Endothelial cell of umbilical vein (primary cell): ENCODE measurements at regions not wholly inside any gene's neighbourhood (a gene's known extent, or its start where the extent isn't known, plus 50 kb on each side); places are given as distances from the start of the nearest gene placed in this dataset.

ENCODE experiments used
- BruUV-seq: library from RNA; stranded (reverse); fragments of 400-500 nt; replicated peaks from 2 replicates; lab custom pipeline; 2021; lab: Mats Ljungman, UMichigan
- CTCF ChIA-PET: fragments of 300-600, 350-600 bp; sonication (Branson Sonifier 250); formaldehyde crosslinking; loops from one replicate; lab custom pipeline; 2021; ENCODE audit warnings: antibody characterized with exemption, inconsistent platforms; lab: Charles Lee
- POLR2A ChIA-PET: fragments of 300-600, 350-600 bp; sonication (Branson Sonifier 250); formaldehyde crosslinking; loops from one replicate; lab custom pipeline; 2021; ENCODE audit warnings: antibody characterized with exemption, inconsistent platforms; lab: Charles Lee
- DNase-seq: peaks from one replicate; pipeline ENCODE4 v3.0.0-alpha.2; 2011; ENCODE audit warnings: low read depth, low spot score
- FAIRE-seq: peaks from 2 replicates; lab custom pipeline; 2011; peaks lifted over from hg19 to GRCh38; lab: Jason Lieb, UNC
- H2AFZ ChIP-seq: 2 replicates; pipeline ENCODE4 v1.6.0; 2012; ENCODE audit warnings: low read depth, low read length, control low read depth, inconsistent platforms
- H3K27ac ChIP-seq: 2 replicates; pipeline ENCODE4 v1.5.1; 2011; ENCODE audit warnings: low read depth, mild to moderate bottlenecking, control low read depth, low read length, moderate library complexity; ENCODE audit not compliant: insufficient read depth
- H3K27me3 ChIP-seq, 2 experiments: 2 replicates each; pipeline versions ENCODE4 v1.6.0 to v1.6.1; 2011; ENCODE audit warnings: low read length in 2 of 2, mixed read lengths in 1 of 2; ENCODE audit not compliant: control insufficient read depth in 2 of 2, insufficient read depth in 2 of 2
- H3K36me3 ChIP-seq, 2 experiments: 2 replicates in 1 of 2; 3 replicates in 1 of 2; pipeline ENCODE4 v1.5.1; 2011; ENCODE audit warnings: low read length in 2 of 2, mild to moderate bottlenecking in 1 of 2, moderate library complexity in 1 of 2; ENCODE audit not compliant: control insufficient read depth in 2 of 2, insufficient read depth in 2 of 2; ENCODE audit errors: extremely low read depth in 1 of 2
- H3K4me1 ChIP-seq: 3 replicates; pipeline ENCODE4 v1.5.1; 2011; ENCODE audit warnings: mild to moderate bottlenecking, low read length; ENCODE audit not compliant: control insufficient read depth, insufficient read depth; ENCODE audit errors: extremely low read depth
- H3K4me2 ChIP-seq: 2 replicates; pipeline ENCODE4 v1.6.1; 2011; ENCODE audit warnings: low read length, control low read depth, mixed read lengths; ENCODE audit not compliant: insufficient read depth
- H3K4me3 ChIP-seq, 3 experiments: fragments of 200-600 bp in 1 of 3; sonication (generic), shearing (Covaris generic) in 1 of 3; replicated peaks in 1 of 3; 2 replicates each; pipeline ENCODE4 v1.5.1; 2011 to 2016; ENCODE audit warnings: control low read depth in 3 of 3, low read length in 3 of 3, mild to moderate bottlenecking in 2 of 3, inconsistent platforms in 1 of 3, low read depth in 1 of 3, moderate library complexity in 1 of 3; ENCODE audit not compliant: insufficient read depth in 1 of 3
- H3K79me2 ChIP-seq: 2 replicates; pipeline ENCODE4 v1.6.0; 2012; ENCODE audit warnings: low read length, inconsistent platforms; ENCODE audit not compliant: control insufficient read depth, insufficient read depth
- H3K9ac ChIP-seq: replicated peaks from 2 replicates; pipeline ENCODE3; 2011; ENCODE audit warnings: low read length, control low read depth; ENCODE audit not compliant: insufficient read depth; ENCODE audit errors: extremely low read depth
- H3K9me1 ChIP-seq: replicated peaks from 3 replicates; pipeline ENCODE4 v1.6.0; 2011; ENCODE audit warnings: mild to moderate bottlenecking, low read length; ENCODE audit not compliant: control insufficient read depth, insufficient read depth; ENCODE audit errors: extremely low read depth
- H3K9me3 ChIP-seq: replicated peaks from 2 replicates; pipeline ENCODE4 v1.5.1; 2012; ENCODE audit warnings: low read length, inconsistent platforms; ENCODE audit not compliant: control insufficient read depth, insufficient read depth
- H4K20me1 ChIP-seq: replicated peaks from 2 replicates; pipeline ENCODE3; 2011; ENCODE audit warnings: mild to moderate bottlenecking, low read length; ENCODE audit not compliant: control insufficient read depth, insufficient read depth; ENCODE audit errors: extremely low read depth
- CTCF ChIP-seq, 2 donors: IDR thresholded peaks; 1 replicate in 1 of 2; 2 replicates in 1 of 2; pipeline ENCODE4 v1.5.1; 2011; ENCODE audit warnings: low read length in 2 of 2, mild to moderate bottlenecking in 2 of 2, moderate library complexity in 2 of 2, control low read depth in 1 of 2, inconsistent platforms in 1 of 2, low read depth in 1 of 2; ENCODE audit not compliant: insufficient read depth in 1 of 2; ENCODE audit errors: extremely low read depth in 1 of 2
- EZH2 ChIP-seq: IDR thresholded peaks from 2 replicates; pipeline ENCODE4 v1.6.1; 2012; ENCODE audit warnings: borderline replicate concordance, low read depth, mild to moderate bottlenecking, moderate library complexity, low read length, inconsistent platforms; ENCODE audit not compliant: severe bottlenecking
- FOS ChIP-seq: IDR thresholded peaks from 2 replicates; pipeline ENCODE4 v1.6.1; 2011; ENCODE audit warnings: mild to moderate bottlenecking, low read length, moderate library complexity, borderline replicate concordance; ENCODE audit not compliant: insufficient read depth
- GATA2 ChIP-seq: IDR thresholded peaks from 2 replicates; pipeline ENCODE4 v1.7.0; 2011; ENCODE audit warnings: low read depth, mild to moderate bottlenecking, moderate library complexity, mixed read lengths, low read length; ENCODE audit not compliant: insufficient read length, insufficient read depth
- JUN ChIP-seq: IDR thresholded peaks from 2 replicates; pipeline ENCODE4 v1.6.1; 2011; ENCODE audit warnings: borderline replicate concordance, low read depth; ENCODE audit not compliant: insufficient read length, insufficient read depth
- MAX ChIP-seq: IDR thresholded peaks from 2 replicates; pipeline ENCODE4 v1.6.1; 2011; ENCODE audit not compliant: insufficient read depth, insufficient read length
- MYC ChIP-seq: IDR thresholded peaks from one replicate; pipeline ENCODE4 v1.6.1; 2011; ENCODE audit warnings: mild to moderate bottlenecking, low read depth, low read length
- POLR2A ChIP-seq: IDR thresholded peaks from 2 replicates; pipeline ENCODE4 v1.6.1; 2012; ENCODE audit warnings: low read depth, mild to moderate bottlenecking, control low read depth, low read length
- POLR2AphosphoS5 ChIP-seq: IDR thresholded peaks from 2 replicates; pipeline ENCODE4 v1.6.1; 2012; ENCODE audit warnings: low read depth, mild to moderate bottlenecking, control low read depth, low read length, moderate library complexity; ENCODE audit not compliant: insufficient read depth
- dilution Hi-C: fragments of 300-500 bp; cut with MboI; formaldehyde crosslinking; loops from one replicate; pipeline ENCODE4 v1.15.0; 2019; ENCODE audit warnings: low sequenced_read_pairs; ENCODE audit not compliant: extremely low pct_ligation_motif_present
- intact Hi-C: fragments of 100-400 bp; cut with micrococcal nuclease; formaldehyde crosslinking; loops from one replicate; pipeline ENCODE4 v1.10.0; 2022

GRCh38 chr13:106373989-106374572, 161.4 kb downstream of the EFNB2 start:
- H3K27me3 ChIP-seq = no peaks in the 10 kb centered on the region
- peak overlapping the region; percentile 60 for H3K9ac ChIP-seq
- peak; percentile 48 for DNase-seq
- H3K4me1 ChIP-seq = peaks cover 40% of the 10 kb centered on the region
- peak overlapping the region; percentile 66 for H3K27ac ChIP-seq
- CTCF ChIA-PET = interaction anchor here (1.6 kb wide), 1 partner anchor 963 kb away, joined by 3 read pairs; no protein-coding TSS in a partner anchor
- BruUV-seq = no TSS peak
- H3K4me3 ChIP-seq = no peak overlapping the region
- no peak for FAIRE-seq
- intact Hi-C loops = loop anchor here (1.0 to 10.0 kb wide), 8 partner anchors 25 to 929 kb away; no protein-coding TSS in a partner anchor
- no peaks in the 10 kb centered on the region for H4K20me1 ChIP-seq
- H3K4me2 ChIP-seq = peak overlapping the region; percentile 73
- H2AFZ ChIP-seq = no peak overlapping the region
- H3K79me2 ChIP-seq = no peaks in the 10 kb centered on the region
- H3K36me3 ChIP-seq = no peaks in the 10 kb centered on the region
- no peaks in the 10 kb centered on the region for H3K9me1 ChIP-seq
- POLR2A ChIA-PET = no interaction called here
- H3K9me3 ChIP-seq = no peaks in the 10 kb centered on the region
- dilution Hi-C loops = no loop called here
- TF ChIP-seq MYC = no peak
- TF ChIP-seq POLR2AphosphoS5 = no peak
- no peak for TF ChIP-seq GATA2
- TF ChIP-seq MAX = no peak
- TF ChIP-seq EZH2 = no peak

GRCh38 chr13:106373304-106373988, 162.0 kb downstream of the EFNB2 start:
- H2AFZ ChIP-seq = no peak overlapping the region
- dilution Hi-C loops = no loop called here
- DNase-seq (no peak), FAIRE-seq (no peak)
- H3K9me3 ChIP-seq = no peaks in the 10 kb centered on the region
- no TSS peak for BruUV-seq
- no peak for TF ChIP-seq CTCF (IDR thresholded peaks at IDR 0.05; ENCODE audit: extremely low read depth in 1 of 2, insufficient read depth in 1 of 2, low read depth in 1 of 2, low read length in 2 of 2)
- TF ChIP-seq FOS = no peak
- no peak for TF ChIP-seq MAX
- TF ChIP-seq JUN = no peak
- no peak for TF ChIP-seq GATA2
- no peak for TF ChIP-seq POLR2AphosphoS5
- no peak for TF ChIP-seq EZH2
- TF ChIP-seq MYC = no peak
- no peak for TF ChIP-seq POLR2A
- intact Hi-C loops = loop anchor here (1.0 to 10.0 kb wide), 8 partner anchors 24 to 929 kb away; no protein-coding TSS in a partner anchor
- H4K20me1 ChIP-seq = no peaks in the 10 kb centered on the region
- peak overlapping the region; percentile 66 for H3K27ac ChIP-seq
- POLR2A ChIA-PET = interaction anchor here (1.0 kb wide), 1 partner anchor 24 kb away, joined by 3 read pairs; no protein-coding TSS in a partner anchor
- CTCF ChIA-PET = interaction anchor here (1.6 kb wide), 1 partner anchor 963 kb away, joined by 3 read pairs; no protein-coding TSS in a partner anchor
- no peaks in the 10 kb centered on the region for H3K9me1 ChIP-seq
- H3K4me1 ChIP-seq = peaks cover 40% of the 10 kb centered on the region
- peak overlapping the region; percentile 73 for H3K4me2 ChIP-seq
- H3K79me2 ChIP-seq = no peaks in the 10 kb centered on the region
- H3K36me3 ChIP-seq = no peaks in the 10 kb centered on the region
- no peaks in the 10 kb centered on the region for H3K27me3 ChIP-seq
- H3K4me3 ChIP-seq = no peak overlapping the region
- peak overlapping the region; percentile 60 for H3K9ac ChIP-seq
